ENCODE measurements at regions not wholly inside any gene's neighbourhood (a gene's known extent, or its start where the extent isn't known, plus 50 kb on each side); places are given as distances from the start of the nearest gene placed in this dataset.

DNA sequence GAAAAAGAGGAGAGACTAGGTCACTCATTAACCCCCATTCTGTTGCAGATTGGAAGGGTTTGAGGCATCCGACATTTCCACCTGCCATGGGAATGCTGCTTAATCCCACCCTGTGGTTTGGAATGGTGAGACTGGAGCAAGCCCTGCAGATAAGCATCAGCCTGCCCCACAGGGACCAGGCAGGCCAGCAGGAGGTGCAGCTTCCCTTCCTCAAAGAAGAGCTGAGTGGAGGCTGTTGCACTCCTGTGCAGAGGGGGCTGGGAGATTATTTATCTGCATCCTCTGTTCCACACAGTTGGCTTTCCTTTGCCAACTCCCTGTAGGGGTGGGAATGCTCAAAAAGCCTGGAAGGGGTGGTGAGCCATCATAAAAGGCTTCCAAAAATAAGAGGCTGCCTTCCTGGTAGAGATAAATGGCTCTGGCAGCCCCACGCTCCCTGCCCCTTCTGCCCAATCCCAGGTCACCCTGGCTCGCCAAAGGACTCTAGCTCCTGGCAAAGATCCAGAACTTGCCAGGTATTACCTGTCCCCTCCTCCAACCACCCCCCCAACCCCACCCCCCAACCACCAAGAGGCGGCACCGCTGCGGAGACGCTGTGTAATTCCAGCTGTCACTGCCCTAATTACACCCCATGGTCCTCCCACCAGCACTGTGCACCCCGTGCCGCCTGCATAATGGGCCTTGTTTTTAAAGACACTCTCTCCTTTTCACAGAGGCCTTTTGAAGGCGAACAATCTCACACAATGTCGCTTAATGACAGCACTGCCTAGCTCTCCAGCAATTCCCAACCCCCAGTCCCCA, 83.0 kb upstream of the ZC3H12A start:
- ATAC-seq (ENCODE audit: poor library complexity): no peak
- no peak for DNase-seq
- intact Hi-C loops (cut with DNase I): no loop called here

DNA sequence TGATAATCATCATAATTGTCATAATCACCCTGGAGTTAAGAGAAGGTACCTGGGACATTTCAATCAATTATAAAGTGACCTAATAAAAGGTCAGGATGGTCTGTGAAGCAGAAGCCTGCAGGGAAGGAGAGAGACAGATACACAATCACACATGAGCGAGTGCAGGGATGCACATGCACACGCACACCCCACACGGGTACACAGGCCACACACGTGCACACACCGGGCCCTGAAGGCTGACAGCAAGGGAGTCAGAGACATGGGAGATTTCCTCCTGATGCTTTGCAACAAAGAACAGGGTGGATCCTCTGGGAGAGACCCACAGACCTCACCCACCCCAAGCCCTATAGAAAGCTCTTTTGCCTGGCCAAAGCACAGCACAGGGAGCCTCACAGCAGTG, 82.3 kb upstream of the ZC3H12A start:
- no peak for ATAC-seq (ENCODE audit: poor library complexity)
- DNase-seq: no peak
- intact Hi-C loops (cut with DNase I): no loop called here

DNA sequence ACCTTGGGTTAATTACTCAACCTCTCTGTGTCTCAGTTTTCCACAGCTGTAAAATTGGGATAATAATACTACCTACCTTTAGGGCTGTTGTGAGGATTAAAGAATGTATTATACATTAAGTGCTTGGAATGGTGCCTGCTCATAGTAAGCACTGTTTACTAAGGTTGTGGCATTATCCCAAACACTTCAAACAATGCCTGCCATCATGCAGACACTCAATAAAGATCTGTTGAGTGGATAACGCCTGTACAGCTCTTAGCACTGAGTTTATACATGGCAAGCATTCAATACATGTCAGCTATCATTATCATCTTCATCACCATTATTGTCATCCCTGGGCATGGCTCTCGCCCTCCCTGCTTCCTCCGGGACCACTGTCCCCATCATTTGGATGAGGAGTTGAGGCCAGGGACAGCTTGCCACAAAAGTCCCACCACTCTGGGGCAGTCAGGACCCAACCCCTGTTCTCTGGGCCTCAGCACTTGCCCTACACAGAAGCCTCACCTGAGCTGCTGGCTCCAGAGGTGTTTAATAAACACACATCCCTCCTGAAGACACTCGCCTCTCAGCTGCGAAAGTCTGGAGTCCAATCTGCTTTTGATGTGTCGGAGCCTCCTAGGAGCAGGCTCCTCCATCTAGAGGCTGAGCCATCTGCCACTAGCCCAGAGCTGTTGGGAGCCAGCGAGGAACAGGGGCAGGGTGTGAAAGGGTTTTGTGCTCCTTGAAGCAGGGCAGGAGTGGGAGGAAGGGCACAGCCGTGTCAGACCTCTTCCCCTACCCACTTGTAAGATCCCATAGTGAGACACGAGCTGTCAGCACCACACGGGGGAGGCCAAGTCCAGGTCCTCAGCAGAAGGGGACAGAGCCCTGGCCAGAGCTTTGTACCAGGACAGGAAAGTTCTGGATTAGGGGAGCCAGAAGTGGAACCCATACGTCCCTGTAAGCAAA, 80.9 kb upstream of the ZC3H12A start:
- ATAC-seq (ENCODE audit: poor library complexity) (no peak), DNase-seq (no peak)
- intact Hi-C loops (cut with DNase I): no loop called here

DNA sequence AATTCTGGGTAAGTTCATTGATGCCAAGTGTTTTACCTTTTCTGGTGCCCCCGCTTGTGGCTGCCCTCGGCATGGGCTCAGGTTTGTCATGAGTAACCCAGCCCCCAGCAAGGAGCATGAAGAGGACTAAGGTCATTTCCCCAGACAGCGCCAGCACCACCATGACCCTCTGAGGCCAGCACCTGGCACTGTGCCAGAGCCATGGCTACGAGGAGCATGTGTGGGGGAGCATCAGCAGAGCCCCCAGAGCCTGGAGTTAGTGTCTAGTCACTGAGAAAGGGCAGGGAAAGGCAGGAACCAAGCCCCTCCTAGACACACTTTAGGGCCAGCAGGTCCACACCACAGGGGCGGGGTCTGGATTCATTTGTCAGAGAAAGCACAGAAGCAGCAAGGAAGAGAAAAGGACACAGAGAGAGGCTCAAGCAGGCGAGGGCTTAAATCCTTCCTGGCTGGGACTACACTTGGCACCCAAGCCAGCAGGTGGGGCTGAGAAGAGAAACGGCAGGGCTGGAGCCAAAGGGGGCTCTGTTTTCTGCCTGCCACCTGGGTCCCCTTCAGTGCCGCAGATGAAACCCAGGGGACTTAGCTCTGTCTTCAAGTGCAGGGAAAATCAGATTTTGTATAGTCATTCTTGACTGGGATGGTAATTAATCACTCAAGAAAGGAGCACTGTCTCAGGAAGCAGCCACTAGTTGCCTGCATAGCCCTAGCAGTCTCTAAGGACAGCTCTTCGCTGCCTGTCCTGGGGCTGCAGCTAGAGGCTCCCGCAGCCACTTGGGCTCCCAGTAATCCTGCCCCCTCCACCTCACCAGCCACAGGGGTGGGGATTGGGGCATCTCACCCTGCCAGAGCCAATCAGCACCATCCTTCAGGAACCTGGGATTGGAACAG, 79.6 kb upstream of the ZC3H12A start:
- intact Hi-C loops (cut with DNase I): no loop called here
- DNase-seq (no peak), ATAC-seq (ENCODE audit: poor library complexity) (no peak)

DNA sequence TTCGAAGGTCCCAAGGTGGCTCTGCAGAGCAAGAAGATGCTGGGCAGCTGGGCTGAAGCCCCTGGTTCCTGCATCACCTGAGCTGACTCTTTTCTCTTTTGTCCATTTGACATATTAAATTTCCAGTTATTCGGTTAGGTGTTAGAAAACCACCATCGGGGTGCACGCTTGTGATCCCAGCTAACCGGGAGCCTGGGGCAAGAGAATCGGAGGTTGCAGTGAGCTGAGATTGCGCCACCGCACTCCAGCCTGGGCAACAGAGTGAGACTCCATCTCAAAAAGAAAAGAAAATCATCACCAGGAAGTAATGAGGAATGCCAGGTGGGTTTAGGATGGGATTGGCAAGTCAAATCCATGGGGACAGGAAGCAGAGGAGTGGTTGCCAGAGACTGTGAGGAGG, 76.3 kb upstream of the ZC3H12A start:
- intact Hi-C loops (cut with DNase I): no loop called here
- DNase-seq (no peak), ATAC-seq (ENCODE audit: poor library complexity) (no peak)

DNA sequence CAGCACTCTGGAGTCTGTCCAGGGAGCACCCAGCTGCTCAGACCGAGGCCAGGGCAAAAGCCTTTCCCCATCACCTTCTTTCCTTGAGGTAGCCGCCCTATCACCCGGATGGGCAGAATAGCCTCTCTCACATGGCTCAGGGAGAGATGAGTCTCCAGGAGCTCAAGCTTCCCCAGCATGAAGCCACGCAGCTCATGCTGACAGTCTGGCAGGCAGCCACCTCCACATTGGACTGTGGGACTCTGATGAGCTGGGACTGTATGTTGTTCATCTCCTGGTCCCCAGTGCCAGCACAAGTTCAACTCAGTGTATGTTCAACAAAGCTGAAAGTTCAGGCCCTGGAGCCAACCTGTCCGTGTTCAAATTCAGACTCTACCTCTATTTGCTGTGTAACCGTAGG, 75.2 kb upstream of the ZC3H12A start:
- DNase-seq (no peak), ATAC-seq (ENCODE audit: poor library complexity) (no peak)
- intact Hi-C loops (cut with DNase I): no loop called here

DNA sequence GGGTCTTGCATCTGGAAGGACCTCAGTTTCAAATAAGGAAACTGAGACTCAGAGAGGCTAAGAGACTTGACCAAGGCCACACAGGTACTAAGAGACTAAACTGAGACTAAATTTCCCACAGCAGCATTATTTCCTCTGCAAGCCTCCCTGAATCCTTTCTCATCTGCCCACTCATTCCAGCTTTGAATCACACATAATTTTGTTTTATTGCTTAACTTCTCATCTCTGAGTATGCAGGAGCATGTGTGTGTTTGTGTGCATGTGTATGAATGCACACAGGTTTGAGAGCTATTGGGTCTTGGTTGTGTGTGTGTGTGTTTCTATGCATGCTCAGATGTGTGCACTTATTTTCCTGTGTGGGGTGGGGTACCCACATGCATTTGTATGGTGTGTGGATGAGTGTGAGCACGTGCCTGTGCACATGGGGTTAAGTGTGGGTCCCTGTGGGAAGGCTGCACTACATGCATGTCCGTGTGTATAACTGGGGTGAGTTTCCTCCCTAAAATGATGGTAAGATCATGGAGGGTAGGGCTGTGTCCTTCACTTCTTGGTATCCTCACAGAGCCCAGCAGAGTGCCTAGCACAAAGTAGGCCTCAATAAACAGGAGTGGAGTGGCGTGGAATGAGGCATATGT, 74.4 kb upstream of the ZC3H12A start:
- intact Hi-C loops (cut with DNase I): no loop called here
- ATAC-seq (ENCODE audit: poor library complexity): no peak
- no peak for DNase-seq

DNA sequence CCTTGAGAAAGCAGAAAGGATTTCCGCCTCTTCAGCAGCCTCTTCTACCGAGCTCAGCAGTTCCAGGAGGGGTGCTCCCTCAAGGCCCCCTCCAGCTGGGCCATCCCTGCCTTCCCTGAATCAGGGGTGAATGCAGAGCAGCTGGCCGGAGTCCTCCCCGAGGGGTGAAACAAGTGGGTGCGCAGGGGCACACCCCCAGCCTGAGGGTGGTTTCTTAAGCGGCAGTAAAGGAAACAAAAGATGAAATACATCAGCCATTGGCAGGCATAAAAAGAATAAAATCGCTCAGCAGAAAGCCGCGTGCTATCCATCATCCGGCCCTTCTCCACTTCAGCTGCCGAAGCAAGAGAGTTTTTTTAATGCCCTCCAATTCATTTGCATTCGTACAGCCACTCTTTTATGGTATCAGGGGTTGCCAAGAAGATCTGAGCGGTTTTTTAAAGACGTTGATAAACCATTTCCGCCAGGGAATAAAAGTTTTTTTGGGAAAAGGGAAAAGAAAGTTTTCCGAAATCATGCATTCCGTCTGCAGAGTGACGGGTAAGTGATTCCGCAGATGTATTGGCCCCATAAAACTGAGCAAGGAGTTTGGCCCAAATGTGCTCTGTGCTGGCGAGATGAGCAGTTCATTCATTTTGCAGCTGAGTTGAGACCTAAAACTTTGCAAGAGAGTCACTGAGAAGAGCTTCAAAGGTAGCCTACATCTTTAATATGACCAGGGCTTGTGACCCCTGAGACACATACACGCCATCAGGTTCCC, 73.7 kb upstream of the ZC3H12A start:
- intact Hi-C loops (cut with DNase I): no loop called here
- DNase-seq (no peak), ATAC-seq (ENCODE audit: poor library complexity) (no peak)

DNA sequence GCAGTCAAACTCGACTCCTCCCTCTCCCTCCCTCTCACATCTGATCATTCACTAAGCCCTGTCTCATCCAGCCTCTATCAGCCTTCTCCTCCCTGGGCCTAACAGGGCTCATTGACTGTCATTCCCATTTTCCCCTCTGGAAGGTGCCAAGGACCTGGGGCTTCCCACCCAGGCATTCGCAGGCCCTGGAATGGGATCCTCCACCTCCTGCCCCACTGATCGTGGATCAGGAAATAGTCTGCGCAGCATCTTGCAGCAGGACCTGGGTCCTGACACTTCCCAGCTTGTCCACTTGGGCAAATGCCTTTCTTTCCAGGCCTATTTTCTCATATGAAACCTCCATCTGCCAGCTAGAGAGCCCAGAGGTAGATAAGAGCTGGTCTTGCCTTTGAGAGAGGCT, 71.2 kb upstream of the ZC3H12A start:
- ATAC-seq (ENCODE audit: poor library complexity): no peak
- DNase-seq: no peak
- intact Hi-C loops (cut with DNase I): no loop called here

DNA sequence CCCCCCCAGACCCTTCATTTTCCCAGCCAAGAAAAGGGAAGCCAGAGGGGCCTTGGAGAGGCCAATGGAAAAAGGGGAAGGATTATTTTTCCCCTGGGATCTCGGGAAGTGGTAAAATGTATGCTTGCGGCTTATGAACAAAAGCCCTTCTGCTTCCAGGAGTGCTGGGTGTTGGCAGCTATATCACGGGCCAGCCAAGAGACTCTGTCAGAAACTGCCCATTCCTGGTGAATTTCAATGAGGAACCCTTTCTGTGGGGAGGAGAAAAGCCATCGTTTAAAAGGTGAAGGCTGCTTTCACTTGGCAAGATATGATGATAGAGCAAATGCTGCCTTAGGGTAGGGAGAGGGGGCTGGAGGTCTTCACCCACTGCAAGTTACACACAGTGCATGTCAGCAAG, 69.7 kb upstream of the ZC3H12A start:
- ATAC-seq (ENCODE audit: poor library complexity): no peak
- DNase-seq: no peak
- intact Hi-C loops (cut with DNase I): no loop called here

DNA sequence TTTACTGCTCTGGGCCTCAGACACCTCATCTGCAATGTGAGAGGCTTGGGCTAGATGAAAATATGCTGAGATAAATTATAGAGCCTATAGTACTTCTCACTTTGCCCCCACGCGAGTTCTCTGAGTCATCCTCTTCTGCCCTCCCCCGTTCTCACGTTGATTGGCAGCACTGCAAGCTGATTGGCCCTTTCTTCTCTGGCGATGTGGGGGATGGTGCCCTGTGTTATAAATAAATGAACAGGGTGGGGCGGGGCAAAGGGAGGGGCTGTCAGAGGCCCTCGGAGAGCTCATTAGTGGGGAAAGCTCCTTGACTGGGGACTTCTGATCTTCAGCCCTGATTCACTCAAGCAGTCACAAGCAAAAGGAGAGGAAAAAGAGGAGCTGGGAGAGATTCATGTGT, 64.3 kb upstream of the ZC3H12A start:
- DNase-seq: no peak
- no peak for ATAC-seq (ENCODE audit: poor library complexity)
- intact Hi-C loops (cut with DNase I): no loop called here

DNA sequence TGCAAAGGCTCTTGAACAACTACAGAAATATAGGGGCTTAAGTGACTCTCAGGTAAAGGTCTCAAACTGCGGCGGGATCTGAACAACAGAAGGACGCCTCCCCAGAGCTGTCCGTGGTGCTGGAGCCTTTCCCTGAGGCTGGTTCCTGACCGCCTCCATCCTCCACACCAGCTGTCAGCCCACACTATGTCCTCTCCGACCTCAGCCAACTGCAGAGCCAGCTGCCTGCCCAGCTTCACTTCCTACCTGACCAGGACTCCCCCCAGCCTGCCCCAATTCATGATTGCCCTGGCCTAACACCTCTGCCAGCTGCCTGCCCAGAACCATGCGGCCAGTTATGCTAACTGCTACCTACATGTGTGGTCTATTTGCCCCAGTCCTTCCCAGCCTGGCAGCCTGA, 63.6 kb upstream of the ZC3H12A start:
- no peak for ATAC-seq (ENCODE audit: poor library complexity)
- intact Hi-C loops (cut with DNase I): no loop called here
- no peak for DNase-seq

DNA sequence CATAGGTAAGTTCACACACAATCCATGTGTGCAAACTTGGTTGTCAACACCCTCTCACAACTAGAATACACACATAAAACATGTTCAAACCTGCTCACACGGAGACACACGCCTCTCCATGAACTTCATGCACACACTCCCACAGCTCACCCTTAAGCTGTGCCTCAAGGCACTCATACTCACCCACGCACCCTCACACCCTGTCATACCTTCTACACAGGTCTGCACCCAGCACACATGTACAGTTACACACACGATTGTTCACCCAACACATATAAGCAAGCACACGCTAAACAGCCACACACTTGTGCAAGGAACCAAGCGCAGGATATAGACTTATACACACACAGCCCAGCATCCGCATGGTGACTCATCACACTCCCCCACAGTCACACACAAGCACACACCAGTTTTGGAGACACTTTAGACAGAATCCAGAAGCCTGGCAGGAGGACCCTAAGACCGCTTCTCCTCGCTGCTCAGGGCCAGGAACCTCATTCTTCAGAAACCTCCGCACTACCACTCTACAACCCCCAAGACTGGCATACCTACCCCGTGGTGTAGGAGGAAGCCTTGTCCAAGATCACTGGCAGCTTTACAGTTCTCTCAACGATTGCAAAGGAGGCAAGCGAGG, 58.7 kb upstream of the ZC3H12A start:
- intact Hi-C loops (cut with DNase I): no loop called here
- ATAC-seq (ENCODE audit: poor library complexity) (no peak), DNase-seq (no peak)

DNA sequence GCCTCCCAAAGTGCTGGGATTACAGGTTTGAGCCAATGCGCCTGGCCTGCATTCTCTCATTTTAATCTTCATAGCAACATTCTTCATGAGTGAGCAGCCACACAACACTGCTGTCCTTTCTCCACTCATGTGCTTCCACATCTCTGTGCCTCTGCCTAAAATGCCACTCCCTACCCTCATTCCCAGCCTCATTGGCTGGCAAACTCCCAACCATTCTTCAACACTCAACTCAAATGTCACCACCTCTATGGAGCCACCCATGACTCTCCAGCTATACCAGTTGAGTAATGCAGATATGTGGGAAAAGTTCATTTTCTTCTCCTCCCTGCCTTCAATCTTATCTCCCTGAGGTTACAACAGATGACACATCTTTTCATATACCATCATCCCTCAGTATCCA, 53.9 kb upstream of the ZC3H12A start:
- intact Hi-C loops (cut with DNase I): no loop called here
- DNase-seq (no peak), ATAC-seq (ENCODE audit: poor library complexity) (no peak)

DNA sequence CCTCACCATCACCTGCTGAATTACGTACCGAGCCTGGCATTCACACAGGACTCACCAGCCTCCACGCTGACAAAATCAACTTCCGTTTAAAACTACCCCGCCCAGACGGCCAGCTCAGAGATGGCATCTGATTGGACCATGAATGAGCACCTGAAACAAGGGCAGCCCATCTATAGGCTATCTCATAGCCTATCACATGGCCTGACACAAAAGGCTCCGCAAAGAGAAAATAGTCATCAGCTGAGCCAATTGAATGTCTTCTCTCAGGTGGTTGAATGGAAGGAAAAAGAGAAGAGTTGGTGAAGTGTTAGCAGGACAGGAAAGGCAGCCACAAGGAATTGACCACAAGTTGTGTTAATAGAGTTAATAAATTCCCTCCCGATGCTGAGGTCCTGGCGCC, 50.6 kb upstream of the ZC3H12A start:
- DNase-seq (no peak), ATAC-seq (ENCODE audit: poor library complexity) (no peak)
- intact Hi-C loops (cut with DNase I): no loop called here

DNA sequence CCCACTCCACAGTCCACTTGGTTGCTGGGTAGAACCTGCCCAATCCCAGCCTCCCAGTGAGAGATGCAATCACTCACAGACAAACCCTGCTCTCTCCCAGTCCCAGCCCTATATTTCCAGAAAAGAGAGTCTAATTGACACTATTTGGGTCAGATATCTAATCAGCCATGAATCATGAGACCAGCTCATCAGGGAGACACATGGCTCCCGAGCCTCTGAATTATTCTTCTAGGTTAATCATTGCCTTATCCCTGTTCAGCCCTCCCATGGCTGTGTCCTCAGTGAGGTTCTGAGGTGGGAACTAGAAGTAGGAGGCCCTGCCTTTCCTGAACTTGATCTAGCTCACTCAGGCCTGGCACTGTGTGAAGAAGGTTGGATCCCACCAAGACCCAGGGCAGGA, 49.9 kb upstream of the ZC3H12A start:
- ATAC-seq (ENCODE audit: poor library complexity) (no peak), DNase-seq (no peak)
- intact Hi-C loops (cut with DNase I): no loop called here
